AG10803 (cell line): ENCODE measurements at regions not wholly inside any gene's neighbourhood (a gene's known extent, or its start where the extent isn't known, plus 50 kb on each side); places are given as distances from the start of the nearest gene placed in this dataset.

ENCODE experiments used
- DNase-seq: peaks from one replicate; pipeline ENCODE4 v3.0.0; 2010; ENCODE audit warnings: low read depth
- H3K4me3 ChIP-seq: 2 replicates; pipeline ENCODE4 v1.5.1; 2011; ENCODE audit warnings: mild to moderate bottlenecking, low read length, control low read depth
- CTCF ChIP-seq: conservative IDR thresholded peaks from 2 replicates; pipeline ENCODE4 v1.5.1; 2011; ENCODE audit warnings: mild to moderate bottlenecking, low read length, control low read depth, inconsistent platforms

GRCh38 chr5:31036411-31036810, 157.1 kb upstream of the CDH6 start:
- no peak overlapping the region for H3K4me3 ChIP-seq

GRCh38 chr5:31033295-31033694, 160.2 kb upstream of the CDH6 start:
- no peak overlapping the region for H3K4me3 ChIP-seq
- no peak for TF ChIP-seq CTCF
- DNase-seq = no peak

More at GRCh38 chr5:31036411-31036810, 157.1 kb upstream of the CDH6 start:
- DNase-seq = no peak
- TF ChIP-seq CTCF = no peak

- H3K4me3 ChIP-seq = no peak overlapping the region
- no peak for DNase-seq
- no peak for TF ChIP-seq CTCF
These were observed 163.6 kb upstream of the CDH6 start for GRCh38 chr5:31029925-31030324.

GRCh38 chr5:31027721-31028120, 165.8 kb upstream of the CDH6 start:
- TF ChIP-seq CTCF = no peak
- H3K4me3 ChIP-seq = no peak overlapping the region
- no peak for DNase-seq

- H3K4me3 ChIP-seq = no peak overlapping the region
- no peak for TF ChIP-seq CTCF
- no peak for DNase-seq
These were observed 170.4 kb upstream of the CDH6 start for GRCh38 chr5:31023105-31023504.

GRCh38 chr5:31021181-31021624, 172.3 kb upstream of the CDH6 start:
- no peak for DNase-seq
- H3K4me3 ChIP-seq = no peak overlapping the region
- TF ChIP-seq CTCF = no peak

GRCh38 chr5:31008231-31008630, 185.3 kb upstream of the CDH6 start:
- no peak for DNase-seq
- H3K4me3 ChIP-seq = no peak overlapping the region
- TF ChIP-seq CTCF = no peak
